ENCODE measurements at regions not wholly inside any gene's neighbourhood (a gene's known extent, or its start where the extent isn't known, plus 50 kb on each side); places are given as distances from the start of the nearest gene placed in this dataset.

- in situ Hi-C loops (cut with MboI; ENCODE audit: low sequenced_read_pairs): no loop called here
- Histone ChIP-seq H3K27me3 (ENCODE audit: low read depth) (no peaks in the 10 kb centered on the region), H3K4me1 (no peaks in the 10 kb centered on the region), H3K9me3 (no peaks in the 10 kb centered on the region), H3K4me3 (no peak overlapping the region), H3K36me3 (replicated peaks) (no peaks in the 10 kb centered on the region)
- no peak for DNase-seq (ENCODE audit: low spot score in 2 of 2)
Measured at GRCh38 chr10:3908183-3908582, 123.2 kb upstream of the KLF6 start.

- Histone ChIP-seq H3K4me1 (no peaks in the 10 kb centered on the region), H3K9me3 (no peaks in the 10 kb centered on the region), H3K36me3 (replicated peaks) (no peaks in the 10 kb centered on the region), H3K4me3 (no peak overlapping the region), H3K27me3 (ENCODE audit: low read depth) (no peaks in the 10 kb centered on the region)
- DNase-seq (ENCODE audit: low spot score in 2 of 2): no peak
- in situ Hi-C loops (cut with MboI; ENCODE audit: low sequenced_read_pairs): no loop called here
Measured at GRCh38 chr10:3907514-3907913, 122.5 kb upstream of the KLF6 start.

DNA sequence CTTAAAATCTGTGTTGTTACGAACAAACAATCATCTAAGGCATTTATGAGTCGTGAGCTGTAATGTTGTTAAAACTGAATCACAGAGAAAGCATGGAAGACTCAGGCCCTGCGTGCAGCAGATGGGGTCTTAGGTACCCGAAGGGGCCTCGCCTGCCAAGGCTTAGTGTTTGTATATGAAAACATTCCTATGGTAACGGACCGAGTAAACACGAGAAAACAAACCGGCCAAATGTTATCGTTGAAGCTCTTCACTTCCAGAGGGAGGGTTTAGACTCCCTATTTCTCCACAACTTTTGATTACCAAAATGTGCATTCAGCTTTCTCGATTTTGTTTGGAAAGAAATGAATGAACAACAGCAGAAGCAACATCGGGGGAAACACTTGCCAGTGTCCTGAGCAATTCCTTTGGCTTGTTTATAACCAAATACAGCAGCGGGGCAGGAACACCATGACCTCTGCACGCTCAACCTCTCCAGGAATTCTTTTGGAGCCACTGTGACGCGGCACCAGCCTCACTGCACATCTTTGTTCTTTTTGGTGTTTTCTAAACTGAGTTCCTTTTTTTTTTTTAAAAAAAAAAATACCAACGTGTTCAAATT is 121.6 kb upstream of the KLF6 start:
- no peaks in the 10 kb centered on the region for H3K27me3 ChIP-seq (ENCODE audit: low read depth)
- no peaks in the 10 kb centered on the region for H3K36me3 ChIP-seq (replicated peaks)
- H3K9me3 ChIP-seq: no peaks in the 10 kb centered on the region
- in situ Hi-C loops (cut with MboI; ENCODE audit: low sequenced_read_pairs): no loop called here
- H3K4me1 ChIP-seq: no peaks in the 10 kb centered on the region
- no peak overlapping the region for H3K4me3 ChIP-seq
- DNase-seq (ENCODE audit: low spot score in 2 of 2): no peak

DNA sequence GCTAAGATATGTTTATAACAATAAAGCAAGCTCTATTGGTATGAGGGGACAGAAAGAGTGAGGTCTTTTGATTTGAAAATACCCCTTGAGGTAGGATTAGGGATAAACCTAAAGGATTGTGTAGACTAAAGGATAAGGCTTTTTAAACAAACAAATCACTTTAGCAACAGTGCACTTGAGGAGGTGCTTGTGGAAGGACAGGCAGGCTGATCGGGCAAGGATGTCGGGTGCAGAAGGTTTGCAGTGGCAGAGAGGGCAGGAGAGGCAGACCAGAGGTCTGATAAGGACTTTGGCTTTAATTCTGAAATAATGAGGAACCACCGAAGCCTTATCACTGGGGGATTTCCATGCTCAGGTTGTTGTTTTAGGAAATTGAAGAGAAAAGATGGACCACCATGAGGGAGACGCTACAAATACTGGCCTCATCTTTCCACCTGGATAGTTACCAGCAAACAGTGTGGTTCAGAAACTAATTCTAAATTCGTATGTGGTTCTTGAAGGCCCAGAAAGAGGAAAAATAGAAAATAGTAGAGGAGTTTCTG is 119.5 kb upstream of the KLF6 start:
- Histone ChIP-seq H3K36me3 (replicated peaks) (no peaks in the 10 kb centered on the region), H3K27me3 (ENCODE audit: low read depth) (no peaks in the 10 kb centered on the region), H3K9me3 (no peaks in the 10 kb centered on the region), H3K4me1 (no peaks in the 10 kb centered on the region), H3K4me3 (no peak overlapping the region)
- DNase-seq (ENCODE audit: low spot score in 2 of 2): no peak
- in situ Hi-C loops (cut with MboI; ENCODE audit: low sequenced_read_pairs): no loop called here

- no peak overlapping the region for H3K4me3 ChIP-seq
- H3K27me3 ChIP-seq (ENCODE audit: low read depth): no peaks in the 10 kb centered on the region
- in situ Hi-C loops (cut with MboI; ENCODE audit: low sequenced_read_pairs): no loop called here
- no peaks in the 10 kb centered on the region for H3K36me3 ChIP-seq (replicated peaks)
- DNase-seq (ENCODE audit: low spot score in 2 of 2): no peak
- no peaks in the 10 kb centered on the region for H3K9me3 ChIP-seq
- no peaks in the 10 kb centered on the region for H3K4me1 ChIP-seq
Measured at GRCh38 chr10:3902809-3903410, 117.9 kb upstream of the KLF6 start.

GRCh38 chr10:3902054-3902808 is 117.2 kb upstream of the KLF6 start:
- Histone ChIP-seq H3K36me3 (replicated peaks) (no peaks in the 10 kb centered on the region), H3K4me1 (no peaks in the 10 kb centered on the region), H3K27me3 (ENCODE audit: low read depth) (no peaks in the 10 kb centered on the region), H3K9me3 (no peaks in the 10 kb centered on the region), H3K4me3 (no peak overlapping the region)
- in situ Hi-C loops (cut with MboI; ENCODE audit: low sequenced_read_pairs): no loop called here
- no peak for DNase-seq (ENCODE audit: low spot score in 2 of 2)

DNA sequence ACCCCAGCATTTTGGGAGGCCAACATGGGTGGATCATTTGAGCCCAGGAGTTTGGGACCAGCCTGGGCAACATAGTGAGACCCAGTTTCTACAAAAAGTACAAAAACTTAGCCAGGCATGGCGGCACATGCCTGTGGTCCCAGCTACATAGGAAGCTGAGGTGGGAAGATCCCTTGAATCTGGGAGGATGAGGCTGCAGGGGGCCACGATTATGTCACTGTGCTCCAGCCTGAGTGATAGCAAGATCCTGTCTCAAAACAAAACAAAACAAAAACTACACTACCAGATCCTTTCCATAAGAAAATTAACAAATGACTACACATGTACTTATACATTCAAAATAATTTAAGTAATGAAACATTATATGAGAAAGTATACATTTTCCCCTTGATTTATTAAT is 116.4 kb upstream of the KLF6 start:
- no peaks in the 10 kb centered on the region for H3K4me1 ChIP-seq

GRCh38 chr10:3900391-3900790 is 115.4 kb upstream of the KLF6 start:
- no peak for DNase-seq (ENCODE audit: low spot score in 2 of 2)
- Histone ChIP-seq H3K4me3 (no peak overlapping the region), H3K27me3 (ENCODE audit: low read depth) (no peaks in the 10 kb centered on the region), H3K36me3 (replicated peaks) (no peaks in the 10 kb centered on the region), H3K9me3 (no peaks in the 10 kb centered on the region), H3K4me1 (no peaks in the 10 kb centered on the region)
- in situ Hi-C loops (cut with MboI; ENCODE audit: low sequenced_read_pairs): no loop called here

More for the DNA sequence above, 116.4 kb upstream of the KLF6 start:
- Histone ChIP-seq H3K36me3 (replicated peaks) (no peaks in the 10 kb centered on the region), H3K4me3 (no peak overlapping the region), H3K27me3 (ENCODE audit: low read depth) (no peaks in the 10 kb centered on the region), H3K9me3 (no peaks in the 10 kb centered on the region)
- in situ Hi-C loops (cut with MboI; ENCODE audit: low sequenced_read_pairs): no loop called here
- no peak for DNase-seq (ENCODE audit: low spot score in 2 of 2)

DNA sequence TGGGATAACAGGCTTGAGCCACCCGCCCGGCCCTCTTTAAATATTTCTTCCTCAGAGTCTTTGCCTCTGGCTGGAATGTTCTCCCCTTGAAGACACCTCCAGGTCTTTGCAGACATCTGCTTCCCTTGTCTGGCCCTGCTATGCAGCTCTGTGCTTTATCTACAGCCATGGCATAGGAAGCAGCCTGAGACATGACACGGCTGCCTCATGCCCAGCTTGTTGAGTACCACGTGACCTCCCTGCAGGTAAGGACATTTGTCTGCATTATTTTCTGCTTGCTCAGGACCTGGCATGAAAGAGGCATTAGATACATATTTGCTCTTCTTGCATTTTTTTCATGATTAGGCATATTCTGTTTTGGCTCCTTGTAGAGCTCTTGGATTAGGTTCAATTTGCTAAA is 113.8 kb upstream of the KLF6 start:
- DNase-seq (ENCODE audit: low spot score in 2 of 2): no peak
- Histone ChIP-seq H3K4me1 (no peaks in the 10 kb centered on the region), H3K9me3 (no peaks in the 10 kb centered on the region), H3K27me3 (ENCODE audit: low read depth) (no peaks in the 10 kb centered on the region), H3K36me3 (replicated peaks) (no peaks in the 10 kb centered on the region), H3K4me3 (no peak overlapping the region)
- in situ Hi-C loops (cut with MboI; ENCODE audit: low sequenced_read_pairs): no loop called here

DNA sequence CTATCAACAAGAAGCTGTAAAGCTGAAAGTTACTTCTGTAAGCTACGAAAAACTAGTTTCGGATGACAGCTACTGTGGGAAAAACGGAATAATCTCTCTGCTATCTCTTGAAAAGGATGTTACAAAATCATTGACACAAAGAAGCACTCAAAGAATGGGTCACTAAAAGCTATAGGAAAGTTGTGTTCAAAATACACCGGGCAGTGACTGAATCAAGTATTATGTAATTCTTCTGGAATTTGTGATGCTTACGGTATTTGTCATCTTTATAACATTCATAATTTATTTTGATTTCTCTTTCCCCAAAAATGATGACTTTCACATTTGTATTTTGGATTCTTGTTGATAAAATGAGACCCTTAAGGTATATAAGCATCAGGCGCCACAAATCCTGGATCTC is 112.1 kb upstream of the KLF6 start:
- Histone ChIP-seq H3K36me3 (replicated peaks) (no peaks in the 10 kb centered on the region), H3K27me3 (ENCODE audit: low read depth) (no peaks in the 10 kb centered on the region), H3K4me3 (no peak overlapping the region), H3K9me3 (no peaks in the 10 kb centered on the region), H3K4me1 (no peaks in the 10 kb centered on the region)
- DNase-seq (ENCODE audit: low spot score in 2 of 2): no peak
- in situ Hi-C loops (cut with MboI; ENCODE audit: low sequenced_read_pairs): no loop called here

DNA sequence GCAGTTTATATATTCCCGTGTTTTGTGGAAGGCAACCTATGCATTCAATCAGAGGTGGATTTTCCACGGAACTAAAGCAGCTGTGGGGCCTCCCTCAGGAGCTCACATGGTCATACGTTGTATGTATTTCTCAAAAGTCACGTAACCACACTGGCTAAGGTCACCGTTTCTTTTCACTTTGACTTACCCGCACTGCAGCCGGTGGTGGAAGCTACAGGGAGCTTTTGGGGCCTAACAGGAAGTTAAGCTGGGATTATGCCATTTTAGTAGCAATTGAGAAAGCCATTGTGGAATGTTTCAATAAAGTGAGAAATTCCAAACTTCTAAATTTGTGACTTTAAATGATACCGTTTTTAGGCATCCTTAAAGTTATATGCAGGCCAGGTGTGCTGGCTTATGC is 111.2 kb upstream of the KLF6 start:
- H3K9me3 ChIP-seq: no peaks in the 10 kb centered on the region
- no peaks in the 10 kb centered on the region for H3K27me3 ChIP-seq (ENCODE audit: low read depth)
- DNase-seq (ENCODE audit: low spot score in 2 of 2): no peak
- in situ Hi-C loops (cut with MboI; ENCODE audit: low sequenced_read_pairs): no loop called here
- no peaks in the 10 kb centered on the region for H3K4me1 ChIP-seq
- no peak overlapping the region for H3K4me3 ChIP-seq
- H3K36me3 ChIP-seq (replicated peaks): no peaks in the 10 kb centered on the region

GRCh38 chr10:3895045-3895631 is 110.1 kb upstream of the KLF6 start:
- H3K36me3 ChIP-seq (replicated peaks): no peaks in the 10 kb centered on the region
- DNase-seq (ENCODE audit: low spot score in 2 of 2): no peak
- in situ Hi-C loops (cut with MboI; ENCODE audit: low sequenced_read_pairs): no loop called here
- H3K27me3 ChIP-seq (ENCODE audit: low read depth): no peaks in the 10 kb centered on the region
- no peaks in the 10 kb centered on the region for H3K4me1 ChIP-seq
- H3K4me3 ChIP-seq: no peak overlapping the region
- no peaks in the 10 kb centered on the region for H3K9me3 ChIP-seq

GRCh38 chr10:3893901-3894563 is 109.0 kb upstream of the KLF6 start:
- in situ Hi-C loops (cut with MboI; ENCODE audit: low sequenced_read_pairs): no loop called here
- no peak for DNase-seq (ENCODE audit: low spot score in 2 of 2)
- Histone ChIP-seq H3K36me3 (replicated peaks) (no peaks in the 10 kb centered on the region), H3K4me3 (no peak overlapping the region), H3K4me1 (no peaks in the 10 kb centered on the region), H3K9me3 (no peaks in the 10 kb centered on the region), H3K27me3 (ENCODE audit: low read depth) (no peaks in the 10 kb centered on the region)

All from HAP-1 (cell line).